ENCODE measurements at regions not wholly inside any gene's neighbourhood (a gene's known extent, or its start where the extent isn't known, plus 50 kb on each side); places are given as distances from the start of the nearest gene placed in this dataset.
A peak's percentile ranks its signal among the peaks of the same experiment; 100 is the strongest.
"Not testable (repeated sequence)": the region's sequence is repeated elsewhere in the genome, so short reads cannot be mapped to it uniquely, and the experiment has no call there.

DNA sequence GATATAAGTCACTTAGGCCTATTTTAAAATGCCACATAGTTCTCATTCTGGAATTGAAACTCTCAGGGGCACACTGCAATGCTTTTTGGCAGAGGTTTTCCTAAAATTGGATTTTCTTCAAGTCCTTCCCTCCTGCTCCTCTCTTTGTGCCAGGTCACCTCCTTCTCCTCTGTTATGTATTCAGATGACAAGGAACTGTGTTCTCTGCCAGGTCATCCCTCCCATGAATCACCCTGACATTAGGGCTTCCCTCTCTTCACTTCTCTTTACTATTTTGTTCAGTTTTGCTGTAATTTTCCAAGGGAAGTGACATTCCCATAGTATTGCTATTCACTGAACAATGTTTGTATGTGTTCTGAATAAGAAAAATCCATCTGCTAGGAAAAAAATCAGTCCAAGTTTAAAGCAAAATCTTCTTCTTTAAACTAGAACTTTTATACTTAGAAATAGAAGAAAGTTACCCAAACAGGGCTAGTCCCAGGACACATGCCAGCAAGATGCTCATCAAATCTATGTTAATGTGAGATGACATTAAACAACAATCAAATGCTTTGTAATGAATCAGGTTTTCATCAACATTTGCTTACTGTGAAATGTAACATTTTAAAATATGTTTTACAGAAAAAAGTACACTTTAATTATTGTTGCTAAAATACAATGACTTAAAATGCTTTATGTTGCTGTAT is 461.1 kb downstream of the MMUT start:
- DNase-seq (ENCODE audit: low read depth in 2 of 3, low spot score in 2 of 3) = no peak

DNA sequence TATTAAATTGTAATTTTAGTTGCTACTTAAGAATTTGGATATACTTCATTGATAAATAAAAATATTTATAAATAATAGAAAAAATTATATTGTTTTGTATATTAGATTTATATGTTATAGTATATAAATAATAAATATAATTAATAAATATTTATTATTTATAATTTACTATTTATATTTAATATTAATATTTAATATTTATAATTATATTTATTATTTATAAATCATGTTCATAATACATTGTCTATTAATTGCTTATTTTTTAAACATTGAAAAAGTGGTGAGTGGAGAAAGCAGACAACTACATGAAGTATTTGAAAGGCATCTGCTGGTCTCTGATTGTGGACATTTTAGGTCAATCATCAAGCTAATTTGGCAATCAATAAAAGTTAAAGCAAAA is 464.5 kb downstream of the MMUT start:
- no peak for DNase-seq (ENCODE audit: low read depth in 2 of 3, low spot score in 2 of 3)

DNA sequence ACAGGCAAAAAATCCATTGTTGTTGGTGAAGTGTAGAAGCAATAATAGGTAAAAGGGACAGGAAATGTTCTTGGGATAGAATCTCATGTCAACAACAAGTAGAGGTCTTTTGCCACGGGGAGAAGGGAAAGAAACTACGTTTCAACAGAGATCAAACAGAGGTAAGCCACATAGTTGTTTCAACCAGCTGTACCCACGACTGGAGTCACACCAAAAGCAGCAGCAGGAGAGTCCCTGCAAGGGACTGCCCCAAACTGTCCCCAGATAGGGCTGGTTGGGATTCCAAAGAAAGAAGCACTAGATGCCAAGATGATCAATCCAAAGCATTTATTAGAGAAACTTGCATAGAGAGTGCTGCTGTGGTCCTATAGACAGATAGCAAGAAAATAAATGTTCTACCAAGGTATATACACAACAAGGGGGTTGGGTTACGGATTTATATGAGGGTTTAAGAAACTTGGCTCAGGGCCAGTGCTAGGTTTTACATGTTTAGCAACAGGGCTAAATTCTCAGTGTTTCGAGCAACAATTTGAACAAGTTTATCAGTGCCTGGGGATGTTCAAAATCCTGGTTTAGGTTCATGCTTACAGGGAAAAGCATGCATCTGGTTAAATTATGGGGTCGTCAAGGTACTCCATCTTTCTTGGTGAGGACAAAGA is 466.5 kb downstream of the MMUT start:
- no peak for DNase-seq (ENCODE audit: low read depth in 2 of 3, low spot score in 2 of 3)

DNA sequence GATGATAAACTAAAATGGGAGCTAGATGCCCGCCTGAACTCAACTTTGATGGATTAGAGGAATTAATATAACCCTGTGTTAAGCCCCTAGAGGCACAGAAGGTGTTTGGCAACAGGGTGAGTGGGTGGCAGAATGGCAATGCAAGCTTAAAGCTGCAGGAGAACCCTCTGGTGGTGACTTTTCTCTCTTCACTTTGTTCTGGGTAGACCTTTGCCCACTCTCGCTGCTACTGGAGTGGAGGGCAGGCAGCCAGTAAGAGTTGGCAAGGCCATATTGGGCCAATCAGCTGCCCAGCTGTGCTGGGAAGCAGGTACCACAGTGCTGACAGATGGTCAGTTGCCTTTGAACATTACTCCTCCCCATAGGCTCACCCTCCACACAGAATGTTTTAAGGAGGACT is 468.2 kb downstream of the MMUT start:
- no peak for DNase-seq (ENCODE audit: low read depth in 2 of 3, low spot score in 2 of 3)

DNA sequence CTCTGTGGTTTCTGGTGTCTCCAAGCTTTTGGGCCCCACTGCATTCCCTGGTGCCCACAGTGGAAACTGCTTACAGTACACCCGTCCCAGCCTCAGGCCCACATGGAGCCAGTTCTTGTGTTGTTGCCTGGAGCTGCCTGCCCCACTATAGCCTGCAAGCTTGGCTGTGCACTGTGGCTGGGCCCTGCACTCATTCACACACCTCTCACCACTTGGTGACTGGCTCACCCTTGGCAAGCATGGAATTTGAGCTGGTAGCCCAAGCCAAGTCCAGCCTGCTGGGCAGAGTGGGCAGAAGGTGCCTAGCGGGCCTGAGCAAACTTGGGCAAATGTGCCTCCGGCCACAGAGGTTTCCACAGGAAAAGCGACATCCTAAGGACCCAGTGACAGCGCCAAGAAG is 472.3 kb downstream of the MMUT start:
- no peak for DNase-seq (ENCODE audit: low read depth in 2 of 3, low spot score in 2 of 3)

DNA sequence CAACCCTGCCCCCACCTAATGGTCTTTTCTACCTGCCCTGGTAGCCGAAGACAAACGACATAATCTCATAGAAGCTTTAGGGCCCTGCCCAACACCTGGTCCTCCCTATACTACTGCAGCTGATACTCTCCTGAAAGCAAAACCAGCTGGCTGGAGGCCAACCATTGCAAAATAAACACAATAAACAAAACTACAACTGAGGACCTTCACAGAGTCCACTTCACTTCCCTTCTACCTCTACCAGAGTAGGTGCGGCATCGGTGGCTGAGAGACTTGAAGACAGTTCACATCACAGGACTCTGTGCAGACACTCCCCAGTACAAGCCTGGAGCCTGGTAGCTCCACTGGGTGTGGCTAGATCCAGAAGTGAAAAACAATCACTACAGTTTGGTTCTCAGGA is 476.2 kb downstream of the MMUT start:
- DNase-seq (ENCODE audit: low read depth in 2 of 3, low spot score in 2 of 3) = no peak

DNA sequence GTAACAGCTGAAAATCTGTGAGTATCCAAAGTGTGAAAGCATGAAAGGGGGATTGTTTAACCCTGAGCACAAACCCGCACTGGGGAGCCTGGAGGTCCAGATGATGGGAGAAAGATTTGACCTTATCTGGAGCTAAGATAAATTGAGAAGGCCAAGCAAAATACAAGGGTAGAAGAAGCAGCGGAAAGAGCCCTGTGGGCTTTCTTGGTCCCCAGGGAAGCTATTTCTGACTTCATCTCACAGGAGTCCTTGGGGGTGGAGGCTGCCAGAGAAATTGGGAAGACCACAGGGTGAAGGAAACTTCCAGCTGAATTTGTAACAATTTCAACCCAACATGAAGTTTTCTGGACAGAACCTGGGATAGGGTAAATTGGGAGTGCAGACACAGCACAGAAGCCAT is 476.9 kb downstream of the MMUT start:
- DNase-seq (ENCODE audit: low read depth in 2 of 3, low spot score in 2 of 3) = no peak

DNA sequence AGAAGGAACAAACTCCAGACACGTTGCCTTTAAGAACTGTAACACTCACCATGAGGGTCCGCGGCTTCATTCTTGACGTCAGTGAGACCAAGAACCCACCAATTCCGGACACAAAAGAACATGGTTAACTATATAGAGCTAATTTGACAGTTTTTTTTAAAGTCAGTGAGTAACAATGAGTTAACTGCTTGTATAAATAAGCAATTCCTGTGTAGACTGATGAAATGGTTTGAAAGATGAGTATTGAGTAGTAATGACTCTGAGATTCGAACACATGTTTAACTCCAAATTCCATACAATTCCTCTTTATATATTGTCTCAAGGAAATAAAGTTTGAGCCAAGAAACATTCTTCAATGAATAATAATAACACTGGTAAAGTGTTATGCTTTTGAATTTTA is 478.0 kb downstream of the MMUT start:
- DNase-seq (ENCODE audit: low read depth in 2 of 3, low spot score in 2 of 3) = no peak

DNA sequence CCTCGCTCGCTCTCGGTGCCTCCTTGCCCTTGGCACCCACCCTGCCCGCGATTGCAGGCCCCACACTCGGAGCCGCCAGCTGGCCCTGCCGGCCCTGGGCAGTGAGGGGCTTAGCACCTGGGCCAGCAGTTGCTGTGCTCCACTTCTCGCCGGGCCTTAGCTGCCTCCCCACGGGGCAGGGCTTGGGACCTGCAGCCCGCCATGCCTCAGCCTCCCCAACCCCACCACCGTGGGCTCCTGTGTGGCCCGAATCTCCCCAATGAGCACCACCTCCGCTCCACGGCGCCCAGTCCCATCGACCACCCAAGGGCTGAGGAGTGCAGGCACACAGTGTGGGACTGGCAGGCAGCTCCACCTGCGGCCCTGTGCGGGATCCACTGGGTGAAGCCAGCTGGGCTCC is 479.1 kb downstream of the MMUT start:
- not testable (repeated sequence) for DNase-seq (ENCODE audit: low read depth in 2 of 3, low spot score in 2 of 3)

DNA sequence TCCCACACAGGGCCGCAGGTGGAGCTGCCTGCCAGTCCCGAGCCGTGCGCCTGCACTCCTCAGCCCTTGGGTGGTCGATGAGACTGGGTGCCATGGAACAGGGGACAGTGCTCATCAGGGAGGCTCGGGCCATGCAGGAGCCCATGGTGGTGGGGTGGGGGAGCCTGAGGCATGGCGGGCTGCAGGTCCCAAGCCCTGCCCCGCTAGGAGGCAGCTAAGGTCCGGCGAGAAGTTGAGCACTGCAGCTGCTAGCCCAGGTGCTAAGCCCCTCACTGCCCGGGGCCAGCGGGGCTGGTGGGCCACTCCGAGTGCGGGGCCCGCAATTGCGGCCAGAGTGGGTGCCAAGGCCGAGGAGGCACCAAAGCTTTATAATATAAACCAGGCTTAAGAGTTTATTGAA is 479.7 kb downstream of the MMUT start:
- no peak for DNase-seq (ENCODE audit: low read depth in 2 of 3, low spot score in 2 of 3)

DNA sequence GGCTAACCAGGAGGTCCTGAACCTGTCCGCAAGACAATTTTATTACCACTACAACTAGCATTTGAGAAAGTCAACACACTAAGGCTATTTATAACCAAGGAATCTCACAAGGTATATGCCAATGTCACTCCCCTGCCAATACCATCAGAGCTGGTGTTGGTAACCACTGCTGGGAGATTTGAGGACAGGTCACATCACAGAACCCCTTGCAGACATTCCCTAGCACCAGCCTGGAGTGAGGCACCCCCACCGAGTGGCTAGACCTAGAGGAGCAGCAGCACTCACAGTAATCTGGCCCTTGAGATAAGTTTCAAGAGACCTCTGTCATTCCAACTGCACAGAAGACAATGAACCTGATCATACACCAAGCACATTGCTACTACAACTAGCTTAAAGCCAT is 483.2 kb downstream of the MMUT start:
- no peak for DNase-seq (ENCODE audit: low read depth in 2 of 3, low spot score in 2 of 3)

DNA sequence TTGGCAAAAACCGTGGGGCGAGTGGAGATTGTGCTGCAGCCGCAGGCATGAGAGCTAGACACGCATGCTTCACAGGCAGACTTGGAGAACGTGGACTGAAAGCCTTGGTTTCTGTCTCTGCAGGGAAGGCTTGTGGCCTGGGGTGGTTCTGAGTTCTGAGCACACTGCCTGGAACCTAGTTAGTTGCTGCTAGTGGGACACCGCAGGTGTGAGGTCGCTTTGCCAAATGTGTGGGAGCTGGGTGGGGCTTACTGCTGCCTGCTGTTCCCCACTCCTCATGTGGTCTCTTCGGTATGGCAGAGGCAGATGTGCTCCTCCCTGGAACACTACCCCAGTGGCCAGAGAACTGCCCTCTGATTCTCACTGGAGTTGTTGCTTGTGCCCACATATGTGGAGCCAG is 484.0 kb downstream of the MMUT start:
- DNase-seq (ENCODE audit: low read depth in 2 of 3, low spot score in 2 of 3) = no peak

DNA sequence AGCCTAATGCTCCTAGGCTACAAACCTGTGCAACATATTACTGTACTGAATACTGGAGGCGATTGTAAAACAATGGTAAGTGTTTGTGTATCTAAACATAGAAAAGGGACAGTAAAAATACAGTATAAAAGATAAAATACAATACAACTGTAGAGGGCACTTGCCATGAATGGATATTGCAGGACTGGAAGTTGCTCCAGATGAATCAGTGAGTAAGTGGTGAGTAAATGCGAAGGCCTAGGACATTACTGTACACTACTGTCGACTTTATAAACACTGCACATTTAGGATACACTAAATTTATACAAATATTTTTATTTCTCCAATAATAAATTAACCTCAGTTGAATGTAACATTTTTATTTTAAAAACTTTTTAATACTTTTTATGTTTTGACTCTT is 485.0 kb downstream of the MMUT start:
- DNase-seq (ENCODE audit: low read depth in 2 of 3, low spot score in 2 of 3) = no peak

DNA sequence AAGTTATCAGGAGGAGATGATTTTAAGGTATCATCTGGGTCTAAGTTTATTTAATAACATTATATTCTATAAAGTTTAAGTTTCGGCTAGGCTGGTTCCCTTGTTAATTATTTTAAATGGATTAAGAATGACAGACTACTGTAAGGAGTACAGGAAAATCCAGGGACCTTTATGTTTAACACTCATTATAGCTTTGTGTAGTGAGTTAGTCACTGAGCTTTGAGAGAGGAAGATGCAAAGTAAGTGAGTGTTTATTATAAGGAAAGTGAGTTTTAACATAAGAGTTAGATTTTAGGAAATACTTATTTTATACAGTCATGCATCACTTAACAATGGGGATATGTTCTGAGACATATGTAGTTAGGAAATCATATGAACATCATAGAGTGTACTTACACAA is 485.5 kb downstream of the MMUT start:
- DNase-seq (ENCODE audit: low read depth in 2 of 3, low spot score in 2 of 3) = no peak

DNA sequence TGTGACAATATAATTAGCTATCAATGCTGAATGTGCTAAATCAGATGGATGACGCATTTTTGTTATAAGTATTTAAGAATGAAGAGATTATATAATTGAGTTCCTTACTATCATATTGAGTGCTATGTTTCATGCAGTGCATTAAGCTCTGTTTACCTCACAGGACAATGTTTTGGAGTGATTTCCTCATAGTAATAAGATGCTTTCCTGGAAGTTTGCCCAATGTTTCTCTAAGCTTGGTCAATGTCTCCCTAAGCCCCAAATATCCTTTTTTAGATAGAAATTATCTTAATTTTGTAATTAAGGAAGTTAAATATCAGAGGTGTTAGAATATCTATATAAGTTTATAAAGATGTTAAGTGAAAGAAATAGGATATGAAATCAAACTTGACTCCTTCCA is 489.6 kb downstream of the MMUT start:
- DNase-seq (ENCODE audit: low read depth in 2 of 3, low spot score in 2 of 3) = no peak

DNA sequence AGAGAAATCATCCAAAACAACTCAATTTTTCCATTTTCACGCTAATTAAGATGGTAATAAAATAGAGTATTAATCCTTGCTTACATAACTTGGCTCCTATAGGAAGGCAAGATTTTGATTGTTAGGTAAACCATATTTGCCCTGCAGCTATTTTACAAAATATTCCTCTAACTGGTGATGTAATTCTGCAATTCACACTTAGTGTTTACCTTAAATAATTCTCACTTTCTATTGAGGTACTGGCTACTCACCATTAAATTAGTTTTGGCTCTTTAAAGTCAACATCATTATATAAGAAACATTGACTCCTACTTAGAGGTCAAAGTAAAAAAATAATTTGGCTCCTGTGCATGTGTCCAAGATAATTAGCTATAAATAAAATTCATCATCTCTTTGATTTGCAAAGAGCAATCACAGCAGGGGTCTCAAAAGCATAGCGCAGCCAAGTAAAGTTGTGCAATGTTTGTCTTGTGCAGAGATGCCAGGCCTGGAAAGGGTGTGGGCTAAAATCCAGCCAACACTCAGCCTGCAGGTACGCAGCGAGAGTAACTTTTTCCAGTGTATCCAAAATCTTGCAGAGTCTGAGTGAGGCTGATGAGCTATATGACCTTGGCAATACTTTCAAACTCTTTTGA is 501.2 kb downstream of the MMUT start:
- DNase-seq (ENCODE audit: low read depth in 2 of 3, low spot score in 2 of 3) = no peak

DNA sequence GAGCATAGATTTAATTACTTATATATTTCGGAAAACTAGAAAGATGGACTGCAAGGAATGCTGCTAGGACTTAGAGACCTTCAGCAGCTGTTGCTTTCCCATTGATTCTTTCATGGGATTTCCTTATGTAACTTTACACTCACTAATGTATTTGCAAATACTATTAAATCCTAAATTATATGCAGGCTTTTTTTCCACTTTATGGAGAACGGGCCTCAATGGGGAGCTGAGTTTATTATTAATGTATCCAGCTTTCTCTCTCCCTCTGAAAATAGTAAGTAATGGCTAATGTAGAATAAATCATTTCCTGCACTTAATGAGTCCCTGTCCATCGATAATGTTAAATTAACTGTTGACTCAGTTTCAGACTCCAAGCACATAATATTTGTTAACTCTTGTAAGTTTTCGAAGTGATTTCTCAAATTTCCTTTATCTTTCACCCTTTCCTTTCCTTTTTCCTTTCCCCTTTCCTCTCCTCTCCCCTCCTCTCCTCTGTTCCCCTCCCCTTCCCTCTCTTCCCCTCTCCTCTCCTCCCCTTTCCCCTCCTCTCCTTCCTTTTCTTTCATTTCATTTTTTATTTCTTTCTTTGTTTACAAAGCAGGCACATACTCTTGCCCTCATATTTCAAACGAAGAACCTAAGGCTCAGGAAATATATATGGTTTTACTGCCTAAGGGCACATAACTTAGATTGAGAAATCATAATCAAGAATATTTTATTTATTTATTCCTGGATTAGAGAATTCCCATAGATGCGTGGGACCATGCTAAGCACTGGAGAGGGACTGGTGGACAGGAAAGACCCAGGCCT is 503.6 kb downstream of the MMUT start:
- no peak for DNase-seq (ENCODE audit: low read depth in 2 of 3, low spot score in 2 of 3)

DNA sequence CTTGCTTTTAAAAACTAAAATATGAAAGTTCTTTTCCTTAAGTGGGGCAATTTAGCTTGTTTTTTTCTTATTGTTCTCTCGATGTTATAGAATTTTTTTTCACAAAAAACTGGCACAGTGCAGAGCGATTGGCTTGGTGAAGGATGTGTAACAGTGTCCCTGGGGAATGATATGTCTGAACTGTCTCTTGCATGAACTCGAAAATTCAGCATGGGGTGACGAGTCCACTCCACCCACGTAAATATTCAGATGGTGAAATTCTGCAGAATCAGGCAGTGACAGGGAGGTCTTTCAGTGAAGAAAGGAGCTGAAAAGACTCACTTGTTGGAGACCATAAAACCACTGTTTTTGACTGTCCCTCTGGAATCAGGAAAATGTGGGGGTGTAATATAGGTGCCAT is 505.3 kb downstream of the MMUT start:
- DNase-seq (ENCODE audit: low read depth in 2 of 3, low spot score in 2 of 3) = no peak

DNA sequence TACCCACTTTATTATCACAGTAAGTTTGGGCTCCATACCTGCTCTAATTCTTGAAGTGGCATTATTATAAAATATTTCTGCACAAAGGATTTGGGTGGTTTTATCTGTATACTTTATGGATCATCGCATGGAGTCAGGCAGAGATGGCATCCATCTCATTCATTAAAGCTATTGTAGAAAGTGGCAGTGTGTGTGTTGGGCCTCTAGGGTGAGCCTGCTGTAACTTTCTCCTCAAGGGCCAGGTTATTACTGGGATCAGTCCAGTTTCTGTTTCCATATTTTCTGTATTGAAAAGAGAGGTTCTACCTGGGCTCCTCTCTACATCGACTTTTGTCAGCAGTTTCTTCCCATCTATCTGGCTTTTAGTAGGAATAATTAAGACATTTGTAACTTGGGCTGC is 511.1 kb downstream of the MMUT start:
- DNase-seq (ENCODE audit: low read depth in 2 of 3, low spot score in 2 of 3) = no peak

DNA sequence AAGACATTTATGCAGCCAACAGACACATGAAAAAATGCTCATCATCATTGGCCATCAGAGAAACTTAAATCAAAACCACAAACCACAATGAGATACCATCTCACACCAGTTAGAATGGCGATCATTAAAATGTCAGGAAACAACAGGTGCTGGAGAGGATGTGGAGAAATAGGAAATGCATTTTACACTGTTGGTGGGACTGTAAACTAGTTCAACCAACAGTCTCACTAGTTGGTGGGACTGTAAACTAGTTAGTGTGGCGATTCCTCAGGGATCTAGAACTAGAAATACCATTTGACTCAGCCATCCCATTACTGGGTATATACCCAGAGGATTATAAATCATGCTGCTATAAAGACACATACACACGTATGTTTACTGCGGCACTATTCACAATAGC is 518.8 kb downstream of the MMUT start:
- peak in 1 of 3 donors; percentile 74 for DNase-seq (ENCODE audit: low read depth in 2 of 3, low spot score in 2 of 3)

DNA sequence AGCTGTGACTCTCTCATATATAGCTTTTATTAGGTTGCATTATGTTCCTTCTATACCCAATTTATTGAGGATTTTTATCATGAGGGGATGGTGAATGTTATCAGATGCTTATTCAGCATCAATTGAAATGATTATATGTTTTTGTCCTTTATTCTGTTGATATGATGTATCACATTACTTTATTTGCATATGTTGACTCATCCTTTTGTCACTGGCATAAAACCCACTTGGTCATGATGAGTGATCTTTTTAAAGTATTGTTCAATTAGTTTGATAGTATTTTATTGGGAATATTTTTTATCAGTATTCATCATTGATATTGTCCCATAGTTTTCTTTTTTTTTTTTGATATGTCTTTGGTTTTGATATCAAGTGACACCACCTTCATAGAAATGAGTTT is 529.9 kb downstream of the MMUT start:
- no peak for DNase-seq (ENCODE audit: low read depth in 2 of 3, low spot score in 2 of 3)

DNA sequence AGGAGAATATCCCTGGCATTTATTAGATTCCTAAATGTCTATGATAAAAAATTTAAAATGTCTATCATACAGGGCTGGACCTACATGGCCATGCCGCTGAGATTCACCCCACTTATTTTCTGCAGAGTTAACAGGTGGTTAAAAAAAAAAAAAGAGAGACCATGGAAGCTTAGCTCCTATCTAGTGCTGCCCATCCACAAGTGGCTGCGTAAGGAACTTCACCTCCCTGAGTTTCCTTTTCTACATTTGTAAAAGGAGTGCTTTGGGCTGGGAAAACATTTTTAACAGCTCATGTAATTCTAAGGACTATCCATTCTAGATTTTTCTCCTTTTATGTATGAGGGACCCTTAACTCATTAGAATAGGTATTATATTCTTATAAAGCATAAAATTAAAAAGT is 534.1 kb downstream of the MMUT start:
- no peak for DNase-seq (ENCODE audit: low read depth in 2 of 3, low spot score in 2 of 3)

All from hematopoietic multipotent progenitor cell (in vitro differentiated cells).